Calu3 (cell line): ENCODE measurements at regions not wholly inside any gene's neighbourhood (a gene's known extent, or its start where the extent isn't known, plus 50 kb on each side); places are given as distances from the start of the nearest gene placed in this dataset.

Experiments used
- BruUV-seq: library from RNA; stranded (reverse); fragments of 400-500 nt; replicated peaks from 2 replicates; lab custom pipeline; 2021; lab: Mats Ljungman, UMichigan
- CTCF ChIA-PET: fragments of 300-600 bp; sonication (Branson Sonifier 250); formaldehyde crosslinking; loops from one replicate; lab custom pipeline; 2022; ENCODE audit warnings: antibody characterized with exemption; lab: Charles Lee
- DNase-seq: peaks from one replicate; pipeline ENCODE4 v3.0.0; 2022
- H3K27ac Mint-ChIP-seq: one replicate; pipeline ENCODE4 v1.8.0; 2022; ENCODE audit warnings: mixed read lengths; ENCODE audit not compliant: unreplicated experiment
- H3K27me3 Mint-ChIP-seq: one replicate; pipeline ENCODE4 v1.8.0; 2022; ENCODE audit warnings: mixed read lengths; ENCODE audit not compliant: unreplicated experiment
- H3K36me3 Mint-ChIP-seq: one replicate; pipeline ENCODE4 v1.8.0; 2022; ENCODE audit warnings: mild to moderate bottlenecking, moderate library complexity, mixed read lengths; ENCODE audit not compliant: insufficient read depth, unreplicated experiment
- H3K4me1 Mint-ChIP-seq: one replicate; pipeline ENCODE4 v1.8.0; 2022; ENCODE audit warnings: mild to moderate bottlenecking, low read depth, mixed read lengths; ENCODE audit not compliant: unreplicated experiment
- H3K4me3 Mint-ChIP-seq: one replicate; pipeline ENCODE4 v1.8.0; 2022; ENCODE audit warnings: mild to moderate bottlenecking, low read depth, moderate library complexity, mixed read lengths; ENCODE audit not compliant: unreplicated experiment
- H3K9me3 Mint-ChIP-seq: one replicate; pipeline ENCODE4 v1.8.0; 2022; ENCODE audit warnings: low read depth, mixed read lengths; ENCODE audit not compliant: unreplicated experiment
- intact Hi-C: fragments of 100-400 bp; cut with micrococcal nuclease; formaldehyde crosslinking; loops from one replicate; pipeline ENCODE4 v1.10.0; 2022; ENCODE audit not compliant: unreplicated experiment
- TF ChIP-seq, protein P1 (sequence below): fragments of 200-600 bp; IDR thresholded peaks from one replicate; pipeline ENCODE4 v1.8.0; 2022; ENCODE audit warnings: antibody characterized with exemption; ENCODE audit not compliant: unreplicated experiment

DNA sequence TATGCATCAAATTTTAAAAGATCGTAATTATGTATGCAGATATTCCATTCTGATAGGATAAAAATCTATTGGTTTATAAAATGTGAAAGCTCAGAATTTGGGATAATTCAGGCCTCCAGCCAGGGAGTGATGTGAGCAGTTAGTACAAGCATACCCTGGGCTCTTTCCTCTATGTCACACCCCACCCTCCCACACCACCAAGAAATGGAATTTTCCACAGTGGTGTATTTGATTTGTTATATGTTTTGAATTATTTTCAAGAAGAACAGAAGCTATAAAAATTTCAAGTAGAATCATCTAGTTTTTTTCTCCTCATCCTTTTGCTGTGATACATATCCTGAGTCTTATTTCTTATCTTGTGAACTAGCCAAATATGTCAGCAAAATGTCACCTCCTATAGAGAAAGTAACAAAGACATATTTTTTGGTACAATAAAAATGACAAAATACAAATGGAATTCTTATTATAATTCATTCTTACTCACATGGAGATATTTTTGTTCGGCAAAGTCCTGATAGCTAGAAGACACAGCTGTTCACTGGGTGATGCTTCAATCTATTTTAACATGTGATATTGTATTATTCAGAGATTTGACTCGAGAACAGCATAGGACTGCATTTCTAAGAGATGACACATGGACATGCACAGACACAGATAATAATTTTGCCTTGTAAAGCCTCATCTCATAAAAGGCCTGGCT is 61.2 kb upstream of the FRY start:
- CTCF ChIA-PET, result no interaction called here
- BruUV-seq, result no TSS peak
- TF ChIP-seq, protein P1, sequence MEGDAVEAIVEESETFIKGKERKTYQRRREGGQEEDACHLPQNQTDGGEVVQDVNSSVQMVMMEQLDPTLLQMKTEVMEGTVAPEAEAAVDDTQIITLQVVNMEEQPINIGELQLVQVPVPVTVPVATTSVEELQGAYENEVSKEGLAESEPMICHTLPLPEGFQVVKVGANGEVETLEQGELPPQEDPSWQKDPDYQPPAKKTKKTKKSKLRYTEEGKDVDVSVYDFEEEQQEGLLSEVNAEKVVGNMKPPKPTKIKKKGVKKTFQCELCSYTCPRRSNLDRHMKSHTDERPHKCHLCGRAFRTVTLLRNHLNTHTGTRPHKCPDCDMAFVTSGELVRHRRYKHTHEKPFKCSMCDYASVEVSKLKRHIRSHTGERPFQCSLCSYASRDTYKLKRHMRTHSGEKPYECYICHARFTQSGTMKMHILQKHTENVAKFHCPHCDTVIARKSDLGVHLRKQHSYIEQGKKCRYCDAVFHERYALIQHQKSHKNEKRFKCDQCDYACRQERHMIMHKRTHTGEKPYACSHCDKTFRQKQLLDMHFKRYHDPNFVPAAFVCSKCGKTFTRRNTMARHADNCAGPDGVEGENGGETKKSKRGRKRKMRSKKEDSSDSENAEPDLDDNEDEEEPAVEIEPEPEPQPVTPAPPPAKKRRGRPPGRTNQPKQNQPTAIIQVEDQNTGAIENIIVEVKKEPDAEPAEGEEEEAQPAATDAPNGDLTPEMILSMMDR, result no peak
- Mint-ChIP-seq H3K4me3 (no peak overlapping the region), H3K27me3 (no peaks in the 10 kb centered on the region), H3K27ac (no peak overlapping the region), H3K9me3 (no peaks in the 10 kb centered on the region), H3K36me3 (no peaks in the 10 kb centered on the region), H3K4me1 (peaks cover 42% of the 10 kb centered on the region)
- DNase-seq, result no peak
- intact Hi-C loops, result no loop called here

DNA sequence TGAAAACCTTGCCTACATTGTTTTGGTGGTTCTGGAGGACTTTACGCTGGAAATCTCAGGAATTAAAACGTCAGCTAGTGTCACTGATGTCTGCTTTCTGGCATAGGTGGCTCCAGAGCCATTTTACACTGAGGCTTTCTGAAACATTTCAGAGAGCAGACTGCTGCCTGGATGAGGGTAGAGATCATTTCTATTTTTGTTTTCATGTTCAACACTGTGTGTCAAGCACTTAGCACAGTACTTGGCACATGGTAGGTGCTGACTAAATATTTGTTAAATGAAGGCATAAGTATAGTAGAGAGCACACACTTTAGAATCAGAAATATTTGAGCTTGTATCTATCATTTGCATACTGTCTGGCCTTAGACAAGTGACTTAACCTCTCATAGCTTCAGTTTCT is 59.1 kb upstream of the FRY start:
- Mint-ChIP-seq H3K9me3 (no peaks in the 10 kb centered on the region), H3K4me1 (peaks cover 23% of the 10 kb centered on the region), H3K27me3 (no peaks in the 10 kb centered on the region), H3K27ac (no peak overlapping the region), H3K36me3 (no peaks in the 10 kb centered on the region), H3K4me3 (no peak overlapping the region)
- DNase-seq, result no peak
- intact Hi-C loops, result no loop called here
- CTCF ChIA-PET, result no interaction called here
- no TSS peak for BruUV-seq
- TF ChIP-seq, protein P1, result no peak

DNA sequence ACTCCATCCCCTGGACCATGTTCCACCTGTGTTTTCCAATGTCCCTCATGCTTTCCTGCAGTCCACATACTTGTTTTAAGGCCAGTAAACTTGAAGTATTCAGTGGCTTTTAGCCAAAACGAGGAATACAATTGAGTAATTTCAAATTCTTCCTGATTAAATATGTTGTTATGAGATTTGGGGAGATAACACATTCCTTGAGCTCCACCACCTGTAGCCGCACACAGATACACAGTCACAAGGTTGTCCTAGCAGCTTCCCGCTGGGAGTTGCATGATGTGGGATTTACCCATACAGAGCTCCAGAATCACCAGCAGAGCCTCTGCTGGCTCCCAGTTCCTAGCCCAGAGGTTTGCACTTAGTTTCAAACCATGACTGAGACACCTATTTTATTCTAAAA is 53.6 kb upstream of the FRY start:
- no peak for DNase-seq
- TF ChIP-seq, protein P1, result no peak
- no peaks in the 10 kb centered on the region for H3K27me3 Mint-ChIP-seq
- no TSS peak for BruUV-seq
- intact Hi-C loops, result no loop called here
- no peaks in the 10 kb centered on the region for H3K36me3 Mint-ChIP-seq
- no peaks in the 10 kb centered on the region for H3K9me3 Mint-ChIP-seq
- no peak overlapping the region for H3K4me3 Mint-ChIP-seq
- CTCF ChIA-PET, result no interaction called here
- H3K27ac Mint-ChIP-seq, result no peak overlapping the region
- peaks cover 11% of the 10 kb centered on the region for H3K4me1 Mint-ChIP-seq

DNA sequence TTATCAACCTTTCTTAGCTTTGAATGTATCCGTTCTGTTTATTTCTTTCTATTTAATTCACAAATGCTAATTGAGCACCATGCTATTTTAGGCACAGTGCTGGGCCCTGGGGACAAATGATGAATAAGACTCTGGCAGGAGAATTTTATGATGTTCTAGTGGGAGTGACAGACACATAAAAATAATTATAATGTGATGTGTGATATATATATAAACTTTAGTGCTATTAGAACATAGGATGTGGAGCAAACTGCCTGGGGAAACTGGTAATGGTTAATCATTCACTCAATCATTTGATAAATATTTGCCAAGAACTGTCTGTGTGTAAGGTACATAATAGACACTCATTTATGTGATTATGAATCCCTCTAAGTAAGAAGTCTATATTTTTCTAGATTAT is 50.7 kb upstream of the FRY start:
- BruUV-seq, result no TSS peak
- TF ChIP-seq, protein P1, result no peak
- CTCF ChIA-PET, result interaction anchor here (0.6 kb wide), 1 partner anchor 113 kb away, joined by 4 read pairs; no protein-coding TSS in a partner anchor
- Mint-ChIP-seq H3K4me1 (peaks cover 19% of the 10 kb centered on the region), H3K27me3 (no peaks in the 10 kb centered on the region), H3K27ac (no peak overlapping the region), H3K9me3 (no peaks in the 10 kb centered on the region), H3K36me3 (no peaks in the 10 kb centered on the region), H3K4me3 (no peak overlapping the region)
- no peak for DNase-seq
- intact Hi-C loops, result loop anchor here (5.0 kb wide), 2 partner anchors 54 to 69 kb away; no protein-coding TSS in a partner anchor
